ENCODE measurements at regions not wholly inside any gene's neighbourhood (a gene's known extent, or its start where the extent isn't known, plus 50 kb on each side); places are given as distances from the start of the nearest gene placed in this dataset.
A peak's percentile ranks its signal among the peaks of the same experiment; 100 is the strongest.

- DNase-seq = no peak
- Histone ChIP-seq H3K27ac (replicated peaks) (no peak overlapping the region), H3K27me3 (ENCODE audit: low read depth) (no peaks in the 10 kb centered on the region), H3K36me3 (no peaks in the 10 kb centered on the region), H3K9me3 (replicated peaks) (peaks cover 11% of the 10 kb centered on the region), H3K4me1 (no peaks in the 10 kb centered on the region), H3K4me3 (no peak overlapping the region)
- intact Hi-C loops (cut with micrococcal nuclease) = no loop called here
- no peak for TF ChIP-seq CTCF (IDR thresholded peaks at IDR 0.05; ENCODE audit: borderline replicate concordance)
Observed at GRCh38 chr13:76326343-76326742, 559.9 kb downstream of the KCTD12 start.

GRCh38 chr13:76319921-76320320 lies 566.3 kb downstream of the KCTD12 start:
- Histone ChIP-seq H3K27me3 (ENCODE audit: low read depth) (no peaks in the 10 kb centered on the region), H3K9me3 (replicated peaks) (peaks cover 10% of the 10 kb centered on the region), H3K4me3 (no peak overlapping the region), H3K4me1 (no peaks in the 10 kb centered on the region), H3K36me3 (no peaks in the 10 kb centered on the region), H3K27ac (replicated peaks) (no peak overlapping the region)
- no peak for TF ChIP-seq CTCF (IDR thresholded peaks at IDR 0.05; ENCODE audit: borderline replicate concordance)
- intact Hi-C loops (cut with micrococcal nuclease) = no loop called here
- no peak for DNase-seq

- no peaks in the 10 kb centered on the region for H3K27me3 ChIP-seq (ENCODE audit: low read depth)
- DNase-seq = no peak
- TF ChIP-seq CTCF (IDR thresholded peaks at IDR 0.05; ENCODE audit: borderline replicate concordance) = no peak
- no peaks in the 10 kb centered on the region for H3K4me1 ChIP-seq
- no peak overlapping the region for H3K4me3 ChIP-seq
- intact Hi-C loops (cut with micrococcal nuclease) = no loop called here
- peaks cover 10% of the 10 kb centered on the region for H3K9me3 ChIP-seq (replicated peaks)
- no peaks in the 10 kb centered on the region for H3K36me3 ChIP-seq
- no peak overlapping the region for H3K27ac ChIP-seq (replicated peaks)
Observed at GRCh38 chr13:76316998-76317527, 569.1 kb downstream of the KCTD12 start.

GRCh38 chr13:76314495-76314894 lies 571.7 kb downstream of the KCTD12 start:
- intact Hi-C loops (cut with micrococcal nuclease) = no loop called here
- Histone ChIP-seq H3K36me3 (no peaks in the 10 kb centered on the region), H3K4me3 (no peak overlapping the region), H3K4me1 (no peaks in the 10 kb centered on the region), H3K27ac (replicated peaks) (no peak overlapping the region), H3K9me3 (replicated peaks) (no peaks in the 10 kb centered on the region), H3K27me3 (ENCODE audit: low read depth) (no peaks in the 10 kb centered on the region)
- no peak for TF ChIP-seq CTCF (IDR thresholded peaks at IDR 0.05; ENCODE audit: borderline replicate concordance)
- DNase-seq = no peak

GRCh38 chr13:76307142-76307541 lies 579.1 kb downstream of the KCTD12 start:
- no peak overlapping the region for H3K4me3 ChIP-seq
- H3K9me3 ChIP-seq (replicated peaks) = no peaks in the 10 kb centered on the region
- intact Hi-C loops (cut with micrococcal nuclease) = no loop called here
- H3K27ac ChIP-seq (replicated peaks) = no peak overlapping the region
- H3K4me1 ChIP-seq = peaks cover 15% of the 10 kb centered on the region
- no peaks in the 10 kb centered on the region for H3K36me3 ChIP-seq
- no peak for DNase-seq
- no peaks in the 10 kb centered on the region for H3K27me3 ChIP-seq (ENCODE audit: low read depth)
- TF ChIP-seq CTCF (IDR thresholded peaks at IDR 0.05; ENCODE audit: borderline replicate concordance) = peak; percentile 24

Data from left ventricle myocardium inferior (tissue), 1 donor.